ENCODE measurements at regions not wholly inside any gene's neighbourhood (a gene's known extent, or its start where the extent isn't known, plus 50 kb on each side); places are given as distances from the start of the nearest gene placed in this dataset.

DNA sequence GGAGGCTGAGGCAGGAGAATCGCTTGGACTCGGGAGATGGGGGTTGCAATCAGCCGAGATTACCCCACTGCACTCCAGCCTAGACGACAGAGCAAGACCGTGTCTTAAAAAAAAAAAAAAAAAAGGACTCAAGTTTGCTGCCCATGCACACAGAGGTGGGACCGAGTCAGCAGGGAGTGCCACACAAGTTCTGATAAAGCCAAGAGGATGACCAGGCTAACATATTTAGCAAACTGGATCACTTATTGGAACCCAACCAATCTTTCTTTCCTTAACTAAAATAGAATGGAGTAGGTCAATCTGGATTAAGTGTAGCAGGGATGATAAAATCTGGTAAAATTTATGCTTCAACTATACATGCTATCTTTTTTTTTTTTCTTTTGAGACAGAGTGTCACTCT lies 190.4 kb upstream of the FOXN3 start:
- no peak for DNase-seq (ENCODE audit: low spot score)

DNA sequence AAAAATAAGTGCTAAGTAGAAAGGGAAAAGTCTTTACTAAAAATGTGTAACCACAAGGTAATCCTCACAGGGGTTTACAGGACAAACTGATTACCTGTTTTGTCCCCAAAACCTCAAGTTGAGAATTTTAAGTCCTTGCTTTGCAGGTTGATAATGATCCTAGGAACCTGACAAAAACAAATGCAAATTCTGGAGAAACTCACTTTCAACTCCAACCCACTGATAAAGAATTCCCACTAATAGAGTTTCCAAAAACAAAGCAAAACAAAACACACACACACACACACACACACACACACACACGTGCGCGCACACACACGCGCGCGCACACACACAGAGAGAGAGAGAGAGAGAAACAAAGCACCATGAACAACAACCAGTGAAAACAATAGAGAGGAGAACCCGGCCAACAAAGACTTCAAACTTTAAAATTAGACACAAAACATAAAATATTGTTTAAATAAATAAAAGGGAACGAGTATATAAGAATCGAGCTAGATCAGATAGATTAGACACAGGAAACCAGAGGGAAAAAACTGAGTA lies 187.0 kb upstream of the FOXN3 start:
- DNase-seq (ENCODE audit: low spot score), result no peak

DNA sequence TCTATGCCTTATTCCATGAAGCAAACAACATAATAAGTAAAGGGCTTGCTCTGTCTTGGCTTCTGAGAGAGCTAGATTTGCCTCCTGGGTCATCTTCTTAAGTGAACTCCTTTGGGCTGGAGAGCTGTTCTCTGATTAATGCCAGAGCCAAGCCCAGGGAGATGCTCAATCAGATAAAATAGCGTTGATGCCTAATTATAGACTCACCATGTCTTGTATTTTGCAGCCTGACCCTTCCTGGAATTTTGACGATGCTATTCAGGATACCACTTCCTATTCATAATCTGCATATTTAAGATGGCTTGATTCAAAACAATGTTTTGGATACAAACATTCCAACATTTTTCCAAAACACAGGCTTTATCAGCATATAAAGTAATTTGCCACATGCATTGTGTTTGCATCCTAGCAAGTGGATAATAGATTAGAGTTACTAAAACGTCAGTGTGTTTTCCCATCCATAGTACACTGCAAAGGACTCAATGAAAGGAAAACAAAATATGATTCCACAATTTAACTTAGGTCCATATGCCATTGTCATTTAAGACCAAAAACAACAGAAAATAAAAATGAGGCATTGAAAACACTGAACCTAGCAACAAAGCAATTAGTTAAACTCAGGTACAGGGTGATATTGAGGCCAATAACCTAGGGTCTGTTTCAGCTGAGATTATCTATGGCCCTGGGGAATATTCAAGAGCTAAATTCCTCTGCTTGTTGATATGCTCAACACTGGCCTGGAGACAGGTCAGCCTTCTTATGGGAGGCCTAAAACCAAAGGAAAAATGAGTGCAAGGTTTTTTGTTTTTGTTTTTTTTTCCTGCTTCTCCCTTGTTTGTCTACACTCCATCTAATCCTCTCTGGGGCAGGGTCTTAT lies 184.2 kb upstream of the FOXN3 start:
- no peak for DNase-seq (ENCODE audit: low spot score)

DNA sequence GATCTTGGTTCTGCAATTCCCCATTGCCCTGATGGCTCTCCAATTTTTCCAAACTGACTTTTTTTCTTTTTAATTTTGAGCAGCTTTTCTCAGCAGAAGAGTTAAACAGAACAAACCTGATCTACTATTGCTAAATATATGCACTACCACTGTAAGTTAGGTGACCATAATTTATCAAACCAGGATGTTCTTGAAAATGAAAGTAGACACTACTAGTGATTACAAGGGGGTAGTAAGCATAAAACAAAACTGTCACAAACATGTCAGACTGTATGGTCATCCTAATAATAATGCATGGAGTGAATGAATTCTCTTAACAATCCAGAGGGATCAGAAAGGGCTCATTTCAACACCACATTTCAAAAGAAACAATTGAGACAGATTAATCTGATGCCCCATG lies 183.0 kb upstream of the FOXN3 start:
- no peak for DNase-seq (ENCODE audit: low spot score)

DNA sequence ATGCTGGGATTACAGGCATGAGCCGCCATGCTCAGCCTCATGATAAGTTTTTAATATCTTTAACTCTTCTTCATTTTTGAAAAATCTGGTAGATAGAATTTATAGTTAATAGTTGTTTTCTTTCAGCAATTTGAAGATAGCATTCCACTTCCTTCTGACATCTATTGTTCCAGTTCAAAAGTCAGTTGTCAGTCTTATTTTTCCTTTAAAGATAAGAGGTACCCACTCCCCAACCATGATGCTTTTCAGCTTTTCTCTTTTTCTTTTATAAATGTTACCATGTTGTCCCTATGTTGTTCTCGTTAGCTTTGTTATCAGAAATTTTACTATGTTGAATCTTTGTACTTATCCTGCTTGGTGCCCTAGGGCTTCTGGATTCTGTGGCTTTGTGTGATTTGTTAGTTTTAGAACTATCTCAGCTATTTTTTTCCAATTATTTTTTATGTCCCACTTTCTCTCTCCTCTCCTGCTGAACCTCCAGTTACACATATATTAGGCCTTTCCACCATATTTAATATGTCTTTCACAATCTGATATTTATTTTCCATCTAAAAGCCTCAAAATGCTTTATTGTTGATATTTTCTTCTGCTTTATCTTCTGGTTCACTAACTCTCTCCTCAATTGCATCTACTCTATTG lies 181.6 kb upstream of the FOXN3 start:
- no peak for DNase-seq (ENCODE audit: low spot score)

DNA sequence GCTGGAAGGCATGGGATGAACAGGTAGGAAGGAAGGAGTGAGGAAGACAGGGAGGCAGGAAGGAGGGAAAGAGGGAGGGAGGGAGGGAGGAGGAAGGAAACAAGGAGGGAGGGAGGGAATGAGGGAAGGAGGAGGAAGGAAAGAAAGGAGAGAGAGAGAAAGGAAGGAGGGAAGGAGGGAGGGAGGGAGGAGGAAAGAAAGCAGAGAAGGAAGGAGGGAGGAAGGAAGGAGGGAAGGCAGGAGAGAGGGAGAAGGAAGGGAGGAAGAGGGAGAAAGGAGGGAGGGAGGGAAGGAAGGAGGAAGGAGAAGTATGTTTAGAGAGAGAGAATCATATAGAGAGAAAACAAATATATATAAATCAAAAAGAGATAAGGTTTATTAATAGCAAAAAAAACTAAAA lies 175.9 kb upstream of the FOXN3 start:
- DNase-seq (ENCODE audit: low spot score), result no peak

DNA sequence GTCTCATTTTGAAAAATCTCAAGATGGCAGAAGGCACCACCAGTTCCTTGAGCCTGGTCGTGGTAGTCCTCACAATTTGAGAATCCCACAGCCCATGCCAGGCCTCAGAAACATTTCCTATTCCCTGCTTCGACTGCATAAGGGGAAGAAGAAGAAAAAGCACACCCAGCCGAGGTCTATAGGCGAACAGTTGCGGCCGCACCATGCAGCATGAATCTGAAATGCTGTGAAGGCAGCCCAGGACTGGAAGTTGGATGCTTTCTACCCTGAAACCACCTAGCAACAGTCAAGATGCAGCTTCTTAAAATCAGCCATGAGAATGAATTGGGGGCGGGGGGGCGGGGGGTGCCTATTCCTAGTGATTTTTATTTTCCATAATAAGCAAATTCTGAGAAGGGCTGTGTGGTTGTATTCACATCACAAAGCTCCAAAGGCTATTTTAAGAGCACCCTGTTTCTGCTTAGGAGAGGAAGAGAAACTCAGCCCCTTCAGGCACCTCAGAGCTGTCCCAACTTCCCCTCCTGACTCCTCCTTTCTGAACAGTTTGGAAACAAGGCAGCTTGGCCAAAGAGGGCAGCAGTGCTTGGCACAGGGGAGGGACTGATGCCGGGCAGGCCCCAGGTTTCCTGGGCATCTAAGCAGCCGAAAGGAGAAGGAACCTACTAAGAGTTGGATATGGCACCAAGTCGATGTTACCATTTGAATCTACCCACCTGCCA lies 172.5 kb upstream of the FOXN3 start:
- no peak for DNase-seq (ENCODE audit: low spot score)

DNA sequence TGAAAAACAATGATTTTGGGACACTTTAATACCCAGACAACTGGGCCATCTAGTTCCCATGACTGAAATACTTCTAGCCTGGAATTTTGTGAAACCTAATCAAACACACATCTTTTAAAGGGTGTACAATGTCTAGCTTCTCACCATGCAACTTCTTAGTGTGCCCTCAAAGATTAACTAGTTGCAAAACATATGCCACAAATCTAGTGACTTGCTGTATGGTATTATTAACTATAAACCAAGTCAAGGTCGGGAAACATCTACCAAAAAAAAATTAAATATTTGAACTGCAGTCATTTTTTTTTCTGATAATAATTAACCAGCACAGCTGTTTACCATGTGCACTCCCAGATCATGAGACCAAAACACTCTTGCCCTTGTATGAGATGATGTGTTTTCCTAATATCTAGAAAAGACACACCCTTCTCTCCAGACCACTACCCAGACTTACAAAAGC lies 171.8 kb upstream of the FOXN3 start:
- no peak for DNase-seq (ENCODE audit: low spot score)

DNA sequence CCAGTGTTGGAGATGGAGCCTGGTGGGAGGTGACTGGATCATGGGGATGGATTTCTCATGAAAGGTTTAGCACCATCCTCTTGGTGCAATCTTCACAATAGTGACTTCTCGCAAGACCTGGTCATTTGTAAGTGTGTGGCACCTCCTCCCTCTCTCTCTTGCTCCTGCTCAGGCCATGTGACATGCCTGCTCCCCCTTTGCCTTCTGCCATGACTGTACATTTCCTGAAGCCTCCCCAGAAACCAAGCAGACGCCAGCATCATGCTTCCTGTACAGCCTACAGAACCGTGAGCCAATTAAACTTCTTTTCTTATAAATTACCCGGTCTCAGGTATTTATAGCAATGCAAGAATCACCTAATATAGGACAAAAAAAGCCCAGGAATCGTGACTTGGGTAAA lies 171.0 kb upstream of the FOXN3 start:
- DNase-seq (ENCODE audit: low spot score), result no peak

DNA sequence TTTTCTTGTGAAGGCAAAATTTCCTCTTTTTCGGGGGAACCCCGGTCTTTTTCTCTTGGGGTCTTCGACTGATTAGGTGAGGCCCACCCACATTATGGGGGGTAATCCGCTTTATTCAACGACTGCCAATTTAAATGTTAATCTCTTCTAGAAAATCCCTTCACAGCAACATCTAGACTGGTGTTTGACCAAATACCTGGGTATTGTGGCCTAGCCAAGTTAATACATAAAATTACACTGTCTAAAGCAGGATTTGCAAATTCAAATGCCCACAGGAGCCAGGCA lies 170.0 kb upstream of the FOXN3 start:
- DNase-seq (ENCODE audit: low spot score), result no peak

DNA sequence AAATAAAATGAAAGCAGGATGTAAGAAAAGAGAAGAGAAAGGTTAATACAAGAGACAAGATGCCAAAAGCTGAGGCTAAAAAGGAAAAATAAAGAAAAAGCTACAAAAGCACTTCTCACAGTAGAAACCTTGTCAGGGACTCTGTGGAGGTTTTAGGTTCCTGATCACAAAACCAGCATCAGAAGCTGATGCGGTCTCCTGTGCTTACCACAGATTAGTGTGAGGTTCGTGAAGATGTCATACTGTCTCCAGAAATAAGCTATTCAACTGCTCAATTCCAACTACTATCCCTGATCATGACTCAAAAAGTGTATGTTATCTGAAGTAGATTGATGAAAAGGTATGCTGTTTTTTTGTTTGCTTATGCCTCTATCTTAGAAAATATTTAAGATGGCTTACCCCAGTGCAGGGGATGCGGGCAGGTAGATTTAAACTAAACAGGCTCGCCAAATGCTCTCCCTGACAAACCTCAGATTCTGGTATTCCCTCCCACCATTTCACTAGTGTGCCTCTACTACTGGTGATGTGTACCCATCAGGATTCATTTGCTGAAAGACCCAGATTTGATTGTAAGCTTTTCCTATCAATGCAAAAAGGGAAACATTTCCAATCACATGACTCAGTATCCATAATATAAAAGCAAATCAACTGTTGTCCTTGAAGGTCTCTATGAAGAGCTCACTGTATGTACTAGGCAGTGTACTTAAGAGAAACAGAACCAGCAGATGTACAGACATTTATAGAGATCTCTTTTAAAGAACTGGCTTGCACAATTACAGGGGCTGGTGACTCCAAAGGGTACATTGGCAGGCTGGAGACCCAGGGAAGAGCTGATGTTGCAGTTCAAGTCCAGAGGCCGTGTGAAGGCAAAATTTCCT lies 169.5 kb upstream of the FOXN3 start:
- no peak for DNase-seq (ENCODE audit: low spot score)

DNA sequence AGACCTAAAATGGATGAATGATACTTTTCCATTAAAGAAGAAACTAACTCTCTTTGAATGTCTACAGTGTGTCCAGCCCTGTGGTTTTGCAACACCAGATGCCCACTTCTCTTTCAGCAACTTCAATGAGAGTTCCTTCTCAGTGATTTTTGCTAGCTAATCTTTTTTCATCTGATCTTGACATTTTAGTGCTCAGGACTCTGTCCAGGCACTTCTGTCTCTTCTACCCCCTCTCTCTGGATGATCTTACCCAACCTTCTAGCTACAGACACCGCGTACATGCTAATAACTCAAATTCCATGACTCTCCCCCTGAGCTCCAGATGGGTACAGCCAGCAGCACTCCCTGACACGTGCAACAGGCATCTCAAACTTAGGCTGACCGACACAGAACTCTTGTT lies 161.1 kb upstream of the FOXN3 start:
- DNase-seq (ENCODE audit: low spot score), result no peak

DNA sequence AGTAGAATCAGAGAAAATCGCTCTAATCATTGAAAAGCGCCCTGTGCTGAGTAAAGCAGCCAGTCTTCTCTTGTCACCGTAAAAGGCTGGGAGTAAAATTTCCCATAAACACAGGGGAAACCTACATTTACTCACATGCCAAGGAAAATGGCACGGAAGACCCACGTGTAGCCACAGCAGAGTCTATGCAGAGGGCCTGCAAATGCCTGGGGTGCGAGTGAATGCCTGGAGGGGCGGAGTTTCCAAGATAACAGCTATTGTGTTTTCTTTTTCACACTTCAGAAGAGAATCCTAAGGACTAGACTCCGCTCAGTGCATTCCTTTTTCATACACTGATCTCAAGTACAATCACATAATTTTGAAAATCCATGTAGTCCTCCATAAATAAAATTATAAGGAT lies 159.9 kb upstream of the FOXN3 start:
- DNase-seq (ENCODE audit: low spot score), result no peak

DNA sequence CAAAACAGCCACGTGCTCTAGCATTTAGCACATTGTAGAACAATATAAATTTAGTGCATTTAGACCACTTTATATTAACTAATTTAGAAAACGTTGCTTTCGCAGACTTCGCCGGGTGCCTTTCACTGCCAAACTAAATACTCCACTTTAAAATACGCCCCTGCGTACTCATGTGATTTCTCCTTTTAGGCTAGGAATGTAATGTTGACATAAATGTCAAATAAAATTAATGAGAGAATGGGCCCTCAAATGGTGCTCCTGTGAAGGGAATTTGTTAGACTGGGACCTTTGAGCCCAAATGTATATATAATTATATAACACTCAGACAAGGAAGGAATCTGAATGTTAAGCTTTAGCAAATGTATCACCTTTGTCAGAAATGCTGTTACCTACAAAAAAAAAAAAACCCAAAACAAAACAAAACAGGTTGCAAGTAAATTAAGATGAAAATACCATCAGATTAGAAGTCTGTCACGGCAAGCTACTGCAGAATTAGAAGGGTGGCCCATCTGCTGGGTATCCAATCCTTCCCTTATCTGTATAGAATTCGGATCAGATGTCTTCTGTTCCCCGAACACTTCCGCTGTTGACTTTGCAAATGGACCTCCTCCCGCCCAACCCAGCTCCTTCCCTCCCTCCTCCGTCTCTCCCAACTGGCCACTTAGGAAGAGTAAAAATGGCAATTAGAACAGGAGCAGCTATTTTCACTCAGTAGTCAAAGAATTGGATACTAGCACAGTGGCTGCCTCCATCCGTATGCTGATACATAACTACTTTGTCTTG lies 159.3 kb upstream of the FOXN3 start:
- DNase-seq (ENCODE audit: low spot score), result no peak

DNA sequence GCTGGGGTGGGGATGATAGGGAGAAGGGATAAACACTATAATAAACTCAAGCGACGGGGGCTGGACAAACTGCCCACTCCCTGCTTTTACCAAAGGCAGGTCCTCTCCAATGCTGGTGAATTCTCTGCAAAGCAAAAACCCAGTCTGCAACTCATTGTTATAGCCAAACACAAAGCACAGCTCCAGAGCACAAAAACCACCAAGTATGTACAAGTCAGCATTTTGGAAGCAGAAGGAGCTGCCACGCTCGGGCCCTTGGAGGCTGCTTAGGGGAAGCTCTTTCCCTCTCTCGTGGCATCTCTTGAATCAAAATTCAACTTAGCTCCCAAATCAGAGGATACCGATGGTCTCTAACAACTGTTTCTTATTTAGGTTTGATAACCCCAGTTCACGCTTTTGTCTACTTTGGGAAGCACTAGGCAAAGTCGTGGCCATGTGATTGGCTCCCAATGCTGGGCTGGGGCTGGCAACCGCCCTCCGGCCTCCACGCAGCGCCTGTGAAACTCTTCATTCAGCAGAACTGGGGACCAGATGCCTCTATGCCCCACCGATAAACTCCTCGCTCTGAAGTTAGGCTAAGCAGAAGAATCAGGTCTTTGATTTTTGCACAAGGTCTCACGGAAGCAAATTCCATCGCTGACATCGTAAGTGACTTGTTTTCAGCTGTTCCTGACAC lies 158.5 kb upstream of the FOXN3 start:
- DNase-seq (ENCODE audit: low spot score), result no peak

DNA sequence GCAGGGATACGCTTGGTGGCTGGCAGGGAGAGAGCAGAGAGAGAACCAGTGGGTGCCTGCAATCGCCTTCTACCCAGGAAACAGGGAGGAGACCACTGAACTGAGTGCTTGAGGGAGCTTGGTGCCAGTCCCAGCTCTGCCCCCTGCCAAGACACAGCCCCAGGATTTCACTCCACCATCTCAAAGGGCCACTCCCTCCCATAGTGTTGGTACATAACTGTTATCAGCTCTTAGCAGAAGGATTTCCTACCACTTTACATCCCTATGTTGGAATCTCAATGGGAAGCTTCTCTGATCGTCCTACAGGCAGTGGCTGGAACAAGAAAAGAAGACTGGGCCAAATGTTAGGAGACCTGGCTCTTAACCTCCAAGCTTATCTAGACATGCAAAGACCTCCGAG lies 157.4 kb upstream of the FOXN3 start:
- no peak for DNase-seq (ENCODE audit: low spot score)

DNA sequence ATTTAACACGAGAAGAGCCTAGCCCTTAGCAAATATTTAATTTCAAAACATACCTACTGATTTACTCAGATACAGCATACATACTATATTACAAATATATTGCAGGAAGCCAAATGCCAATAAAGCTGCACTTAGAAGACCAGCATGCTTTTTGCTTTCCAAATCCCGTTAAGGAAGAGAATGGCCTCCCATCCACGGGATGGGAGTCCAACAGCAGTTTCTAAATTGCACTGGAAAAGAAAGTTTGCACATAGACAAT lies 156.3 kb upstream of the FOXN3 start:
- no peak for DNase-seq (ENCODE audit: low spot score)

DNA sequence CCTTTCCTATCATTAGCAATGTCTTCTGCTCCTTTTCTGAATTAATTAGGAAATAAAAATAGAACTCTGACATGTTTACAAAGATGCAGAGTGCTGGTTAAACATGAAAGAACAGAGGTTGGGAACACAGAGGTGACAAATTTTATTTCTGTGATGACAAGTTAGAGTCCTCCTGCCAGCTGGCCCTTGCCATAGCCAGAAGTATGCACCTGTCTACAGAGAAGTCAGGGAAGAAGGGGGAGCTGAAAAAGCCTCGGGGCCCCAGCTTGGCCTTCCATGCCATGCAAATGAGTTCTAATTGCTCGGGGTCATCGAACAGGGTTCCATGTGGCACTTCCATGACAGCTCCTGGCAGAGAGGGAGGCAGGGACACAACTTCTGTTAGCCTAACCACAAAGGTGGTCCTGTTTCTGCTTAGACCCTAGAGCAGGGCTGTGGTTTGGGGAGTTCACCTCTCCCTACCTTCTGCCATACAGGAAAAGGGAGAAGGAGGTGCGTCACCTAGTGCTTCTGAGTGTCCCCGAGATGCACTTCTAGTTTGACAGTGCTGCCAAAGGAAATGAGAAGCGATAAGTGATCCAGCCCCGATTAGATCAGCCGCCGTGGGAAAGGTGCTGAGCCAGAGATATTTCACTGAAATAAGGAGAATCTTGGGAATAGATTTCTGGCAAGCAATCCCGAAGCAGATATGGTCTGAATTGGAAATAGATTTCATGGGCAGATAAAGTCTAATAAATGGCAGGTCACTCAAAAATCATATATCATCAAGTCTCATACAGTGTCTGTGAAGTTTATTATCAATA lies 155.8 kb upstream of the FOXN3 start:
- DNase-seq (ENCODE audit: low spot score), result no peak

DNA sequence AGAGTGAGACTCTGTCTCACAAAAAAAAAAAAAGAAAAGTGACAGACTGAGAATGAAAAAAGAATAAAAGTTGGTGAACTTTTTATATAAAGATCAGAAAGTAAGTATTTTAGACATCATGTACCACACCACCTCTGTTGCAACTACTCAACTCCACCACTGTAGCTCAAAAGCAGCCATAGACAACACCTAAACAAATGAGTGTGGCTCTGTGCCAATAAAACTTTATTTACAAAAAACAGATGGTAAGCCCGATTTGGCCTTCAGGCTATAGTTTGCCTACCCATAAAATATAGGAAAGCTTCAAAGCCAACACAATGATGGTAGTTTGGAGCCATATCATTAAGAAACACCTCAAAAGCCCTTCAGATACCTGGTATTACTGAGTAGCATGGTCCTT lies 154.5 kb upstream of the FOXN3 start:
- no peak for DNase-seq (ENCODE audit: low spot score)
